Stimulated activated CD8-positive, alpha-beta memory T cell treated with anti-CD3 and anti-CD28 coated beads, Interleukin-12 subunit alpha, Interleukin-12 subunit beta, amount 100 ng/mL, for 24 hours (primary cell): ENCODE measurements at regions not wholly inside any gene's neighbourhood (a gene's known extent, or its start where the extent isn't known, plus 50 kb on each side); places are given as distances from the start of the nearest gene placed in this dataset.

Source experiments
- DNase-seq: peaks from one replicate; pipeline ENCODE4 v3.0.0-alpha.2; 2020; ENCODE audit errors: extremely low read depth

- no peak for DNase-seq
Measured at GRCh38 chr4:59238212-59238611, 1961.9 kb upstream of the ADGRL3 start.

- no peak for DNase-seq
Measured at GRCh38 chr4:59240011-59240410, 1960.1 kb upstream of the ADGRL3 start.

- no peak for DNase-seq
Measured at GRCh38 chr4:59243038-59243437, 1957.1 kb upstream of the ADGRL3 start.

- DNase-seq: no peak
Measured at GRCh38 chr4:59247032-59247431, 1953.1 kb upstream of the ADGRL3 start.

GRCh38 chr4:59248313-59248712 is 1951.8 kb upstream of the ADGRL3 start:
- no peak for DNase-seq

GRCh38 chr4:59249110-59249509 is 1951.0 kb upstream of the ADGRL3 start:
- DNase-seq: no peak

- DNase-seq: no peak
Measured at GRCh38 chr4:59258002-59258401, 1942.1 kb upstream of the ADGRL3 start.

GRCh38 chr4:59307609-59308008 is 1892.5 kb upstream of the ADGRL3 start:
- no peak for DNase-seq

GRCh38 chr4:59314637-59315036 is 1885.5 kb upstream of the ADGRL3 start:
- DNase-seq: no peak

- DNase-seq: no peak
Measured at GRCh38 chr4:59339631-59340030, 1860.5 kb upstream of the ADGRL3 start.

- no peak for DNase-seq
Measured at GRCh38 chr4:59341506-59341905, 1858.6 kb upstream of the ADGRL3 start.

GRCh38 chr4:59348949-59349348 is 1851.2 kb upstream of the ADGRL3 start:
- no peak for DNase-seq

- DNase-seq: no peak
Measured at GRCh38 chr4:59369229-59369628, 1830.9 kb upstream of the ADGRL3 start.

- no peak for DNase-seq
Measured at GRCh38 chr4:59374416-59374815, 1825.7 kb upstream of the ADGRL3 start.

- no peak for DNase-seq
Measured at GRCh38 chr4:59380841-59381366, 1819.2 kb upstream of the ADGRL3 start.

- no peak for DNase-seq
Measured at GRCh38 chr4:59381591-59381990, 1818.5 kb upstream of the ADGRL3 start.

- DNase-seq: no peak
Measured at GRCh38 chr4:59387759-59388758, 1812.1 kb upstream of the ADGRL3 start.

- DNase-seq: no peak
Measured at GRCh38 chr4:59393780-59394179, 1806.3 kb upstream of the ADGRL3 start.

GRCh38 chr4:59400334-59400733 is 1799.8 kb upstream of the ADGRL3 start:
- DNase-seq: no peak

- DNase-seq: no peak
Measured at GRCh38 chr4:59409647-59410046, 1790.5 kb upstream of the ADGRL3 start.

- no peak for DNase-seq
Measured at GRCh38 chr4:59412739-59413138, 1787.4 kb upstream of the ADGRL3 start.

- DNase-seq: no peak
Measured at GRCh38 chr4:59455751-59456150, 1744.4 kb upstream of the ADGRL3 start.

- DNase-seq: no peak
Measured at GRCh38 chr4:59457576-59457975, 1742.5 kb upstream of the ADGRL3 start.
